ENCODE measurements at regions not wholly inside any gene's neighbourhood (a gene's known extent, or its start where the extent isn't known, plus 50 kb on each side); places are given as distances from the start of the nearest gene placed in this dataset.
A peak's percentile ranks its signal among the peaks of the same experiment; 100 is the strongest.

GRCh38 chr10:43874984-43875383 lies 226.3 kb upstream of the ZNF32 start:
- no peak overlapping the region for H4K91ac ChIP-seq (replicated peaks; ENCODE audit: insufficient read length, low read length)
- no peak overlapping the region for H3K27ac ChIP-seq (ENCODE audit: low read depth, low read length)
- H3K4me2 ChIP-seq (ENCODE audit: insufficient read depth in 1 of 2, low read depth in 2 of 2, low read length in 2 of 2), result no peak overlapping the region
- no peaks in the 10 kb centered on the region for H3K79me1 ChIP-seq (ENCODE audit: low read depth, low read length)
- ChIA-PET CTCF (ENCODE audit: partially characterized antibody) (interaction anchor here (1.7 to 1.8 kb wide), 2 partner anchors 8 to 11 kb away, joined by 4 to 6 read pairs; no protein-coding TSS in a partner anchor), POLR2A (ENCODE audit: partially characterized antibody) (no interaction called here)
- 81% methylated on average over 10 of the region's 10 CpGs; no CpG with 5 or more reads in 1 of the 2 experiments for WGBS, 2 experiments (ENCODE audit: extremely low coverage in 1 of 2, insufficient coverage in 1 of 2, insufficient read length in 1 of 2, insufficient replicate concordance in 2 of 2, low coverage in 1 of 2, low lambda C conversion rate in 2 of 2, missing lambda C conversion rate in 1 of 2)
- no peak overlapping the region for H3K4me3 ChIP-seq (ENCODE audit: extremely low read depth in 1 of 4, insufficient read depth in 2 of 4, low read depth in 3 of 4, low read length in 4 of 4)
- H3K4ac ChIP-seq (replicated peaks; ENCODE audit: insufficient read length, low read depth, low read length), result no peak overlapping the region
- H4K20me1 ChIP-seq (replicated peaks in 1 of 2; ENCODE audit: control insufficient read depth in 1 of 2, insufficient read depth in 2 of 2, low read length in 2 of 2), result no peaks in the 10 kb centered on the region
- peak in 1 of 2 experiments; percentile 27 for DNase-seq (ENCODE audit: low read depth in 1 of 2, low spot score in 2 of 2)
- H3K23me2 ChIP-seq (ENCODE audit: low read depth, low read length), result no peaks in the 10 kb centered on the region
- H3K27me3 ChIP-seq (replicated peaks in 1 of 4; ENCODE audit: control insufficient read depth in 3 of 4, extremely low read depth in 1 of 4, insufficient read depth in 3 of 4, low read length in 3 of 4), result no peaks in the 10 kb centered on the region
- no peaks in the 10 kb centered on the region for H3K36me3 ChIP-seq (ENCODE audit: control insufficient read depth in 2 of 4, insufficient read depth in 4 of 4, low read length in 3 of 4)
- no peak overlapping the region for H2BK20ac ChIP-seq (ENCODE audit: low read length)
- H3K9me3 ChIP-seq (ENCODE audit: insufficient read depth in 2 of 2, low read depth in 1 of 2, low read length in 1 of 2), result no peaks in the 10 kb centered on the region
- H3K4me1 ChIP-seq (replicated peaks in 1 of 4; ENCODE audit: control insufficient read depth in 3 of 4, insufficient read depth in 4 of 4, low read length in 3 of 4), result no peaks in the 10 kb centered on the region
- H2BK15ac ChIP-seq (ENCODE audit: low read length), result no peak overlapping the region
- H4K5ac ChIP-seq (ENCODE audit: insufficient read length, low read depth, low read length), result no peak overlapping the region
- no peaks in the 10 kb centered on the region for H3K79me2 ChIP-seq (ENCODE audit: control insufficient read depth in 1 of 2, insufficient read depth in 2 of 2, low read length in 2 of 2)
- no peak overlapping the region for H3K23ac ChIP-seq (ENCODE audit: insufficient read length)
- no peak overlapping the region for H2BK5ac ChIP-seq (ENCODE audit: low read depth, low read length)
- no peak overlapping the region for H3K56ac ChIP-seq (replicated peaks; ENCODE audit: insufficient read length, low read depth, low read length)
- no peak overlapping the region for H4K8ac ChIP-seq (ENCODE audit: extremely low read depth, insufficient read depth, low read length)
- no peak overlapping the region for H2AK5ac ChIP-seq (ENCODE audit: low read depth, low read length)
- no peak overlapping the region for H3K9ac ChIP-seq (replicated peaks in 1 of 4; ENCODE audit: extremely low read depth in 1 of 4, low read depth in 3 of 4, low read length in 3 of 4)
- TF ChIP-seq ZNF274 (IDR thresholded peaks at IDR 0.05; ENCODE audit: borderline replicate concordance, extremely low read depth, low read length) (no peak), RFX5 (IDR thresholded peaks at IDR 0.05; ENCODE audit: borderline replicate concordance, low read depth, low read length) (no peak), BACH1 (IDR thresholded peaks at IDR 0.05; ENCODE audit: low read length) (no peak), CHD2 (IDR thresholded peaks at IDR 0.05; ENCODE audit: low read length) (no peak), EP300 (IDR thresholded peaks at IDR 0.05; ENCODE audit: borderline replicate concordance in 1 of 2, low read depth in 2 of 2, low read length in 2 of 2) (no peak), KDM1A (IDR thresholded peaks at IDR 0.05; ENCODE audit: borderline replicate concordance, low read length) (no peak), CTBP2 (IDR thresholded peaks at IDR 0.05; ENCODE audit: borderline replicate concordance, insufficient read depth, insufficient read length, low read length) (no peak), FOSL1 (IDR thresholded peaks at IDR 0.05; ENCODE audit: insufficient read depth, low read depth, low read length) (no peak), ASH2L (IDR thresholded peaks at IDR 0.05; ENCODE audit: low read length) (no peak), CTCF (IDR thresholded peaks at IDR 0.05; ENCODE audit: control extremely low read depth in 1 of 3, insufficient read depth in 1 of 3, low read depth in 1 of 3, low read length in 3 of 3) (no peak), TBP (IDR thresholded peaks at IDR 0.05; ENCODE audit: low read depth, low read length) (no peak), RNF2 (IDR thresholded peaks at IDR 0.05; ENCODE audit: borderline replicate concordance, low read depth, low read length, missing control alignments, poor library complexity, severe bottlenecking) (no peak)
- H2BK12ac ChIP-seq (ENCODE audit: low read depth, low read length), result no peak overlapping the region
- no peak overlapping the region for H2AFZ ChIP-seq (ENCODE audit: low read length)
- H3K14ac ChIP-seq (ENCODE audit: insufficient read length), result no peak overlapping the region
- no peak for FAIRE-seq
- no peak overlapping the region for H2BK120ac ChIP-seq (replicated peaks; ENCODE audit: low read depth, low read length)
- no peak overlapping the region for H3K18ac ChIP-seq (ENCODE audit: extremely low read depth, low read length)

All from H1 (cell line).